ENCODE measurements at regions not wholly inside any gene's neighbourhood (a gene's known extent, or its start where the extent isn't known, plus 50 kb on each side); places are given as distances from the start of the nearest gene placed in this dataset.

- no peak for TF ChIP-seq CTCF (IDR thresholded peaks at IDR 0.05)
- TF ChIP-seq POLR2A (IDR thresholded peaks at IDR 0.05), result no peak
Observed at GRCh38 chr2:67479261-67479660, 82.1 kb downstream of the ETAA1 start.
